ENCODE measurements at regions not wholly inside any gene's neighbourhood (a gene's known extent, or its start where the extent isn't known, plus 50 kb on each side); places are given as distances from the start of the nearest gene placed in this dataset.

GRCh38 chr3:135812057-135812456 is 153.5 kb upstream of the PPP2R3A start:
- no CpG with 5 or more reads among the region's 7 CpGs for WGBS (ENCODE audit: insufficient coverage)
- peaks cover 4 to 12% of the 10 kb centered on the region in 2 donors for H3K27me3 Mint-ChIP-seq
- ChIA-PET POLR2A (no interaction called here), CTCF (no interaction called here)
- no peaks in the 10 kb centered on the region for H3K4me1 Mint-ChIP-seq
- ATAC-seq (replicated peaks in 1 of 4): no peak
- no peak overlapping the region for H3K27ac Mint-ChIP-seq
- DNase-seq: no peak
- Histone ChIP-seq H3K27ac (ENCODE audit: low read length) (no peak overlapping the region), H3K4me3 (ENCODE audit: control insufficient read depth in 1 of 2, extremely low read depth in 1 of 2, low read length in 1 of 2) (no peak overlapping the region), H3K36me3 (ENCODE audit: control insufficient read depth in 2 of 2, extremely low read depth in 1 of 2, insufficient read depth in 1 of 2, low read length in 1 of 2) (no peaks in the 10 kb centered on the region), H3K4me1 (ENCODE audit: control insufficient read depth in 1 of 2, extremely low read depth in 1 of 2, insufficient read depth in 2 of 2, low read length in 2 of 2) (no peaks in the 10 kb centered on the region), H3K27me3 (replicated peaks in 1 of 2; ENCODE audit: control insufficient read depth in 2 of 2, extremely low read depth in 1 of 2, insufficient read depth in 2 of 2, low read length in 1 of 2) (peaks cover 0 to 7% of the 10 kb centered on the region in 2 experiments), H3K9me3 (no peaks in the 10 kb centered on the region)
- no peaks in the 10 kb centered on the region for H3K36me3 Mint-ChIP-seq
- peaks cover 0 to 4% (median 0%) of the 10 kb centered on the region in 3 donors for H3K9me3 Mint-ChIP-seq
- no peak overlapping the region for H3K4me3 Mint-ChIP-seq

GRCh38 chr3:135834465-135834864 is 131.1 kb upstream of the PPP2R3A start:
- H3K27me3 Mint-ChIP-seq: peaks cover 0 to 10% of the 10 kb centered on the region in 2 donors
- no peak overlapping the region for H3K27ac Mint-ChIP-seq
- ChIA-PET CTCF (no interaction called here), POLR2A (no interaction called here)
- no peak overlapping the region for H3K4me3 Mint-ChIP-seq
- H3K9me3 ChIP-seq: no peaks in the 10 kb centered on the region
- H3K36me3 ChIP-seq (ENCODE audit: control insufficient read depth in 2 of 2, extremely low read depth in 1 of 2, insufficient read depth in 1 of 2, low read length in 1 of 2): no peaks in the 10 kb centered on the region
- no peak overlapping the region for H3K4me3 ChIP-seq (ENCODE audit: control insufficient read depth in 1 of 2, extremely low read depth in 1 of 2, low read length in 1 of 2)
- no peaks in the 10 kb centered on the region for H3K9me3 Mint-ChIP-seq
- ATAC-seq (replicated peaks in 1 of 4) (no peak), DNase-seq (no peak)
- H3K27me3 ChIP-seq (replicated peaks in 1 of 2; ENCODE audit: control insufficient read depth in 2 of 2, extremely low read depth in 1 of 2, insufficient read depth in 2 of 2, low read length in 1 of 2): no peaks in the 10 kb centered on the region
- H3K4me1 Mint-ChIP-seq: no peaks in the 10 kb centered on the region
- no peaks in the 10 kb centered on the region for H3K36me3 Mint-ChIP-seq
- no peak overlapping the region for H3K27ac ChIP-seq (ENCODE audit: low read length)
- H3K4me1 ChIP-seq (ENCODE audit: control insufficient read depth in 1 of 2, extremely low read depth in 1 of 2, insufficient read depth in 2 of 2, low read length in 2 of 2): no peaks in the 10 kb centered on the region

GRCh38 chr3:135837977-135838631 is 127.4 kb upstream of the PPP2R3A start:
- 79% methylated on average over 3 of the region's 5 CpGs for WGBS (ENCODE audit: insufficient coverage)
- no peak overlapping the region for H3K27ac ChIP-seq (ENCODE audit: low read length)
- ATAC-seq (replicated peaks in 1 of 4) (no peak), DNase-seq (no peak)
- no peaks in the 10 kb centered on the region for H3K27me3 ChIP-seq (replicated peaks in 1 of 2; ENCODE audit: control insufficient read depth in 2 of 2, extremely low read depth in 1 of 2, insufficient read depth in 2 of 2, low read length in 1 of 2)
- H3K4me3 ChIP-seq (ENCODE audit: control insufficient read depth in 1 of 2, extremely low read depth in 1 of 2, low read length in 1 of 2): no peak overlapping the region
- CTCF ChIA-PET: no interaction called here
- no peak overlapping the region for H3K27ac Mint-ChIP-seq
- peaks cover 0 to 21% of the 10 kb centered on the region in 2 donors for H3K27me3 Mint-ChIP-seq
- no peaks in the 10 kb centered on the region for H3K9me3 Mint-ChIP-seq
- H3K4me1 ChIP-seq (ENCODE audit: control insufficient read depth in 1 of 2, extremely low read depth in 1 of 2, insufficient read depth in 2 of 2, low read length in 2 of 2): no peaks in the 10 kb centered on the region
- no peaks in the 10 kb centered on the region for H3K4me1 Mint-ChIP-seq
- no peaks in the 10 kb centered on the region for H3K36me3 Mint-ChIP-seq
- no peaks in the 10 kb centered on the region for H3K36me3 ChIP-seq (ENCODE audit: control insufficient read depth in 2 of 2, extremely low read depth in 1 of 2, insufficient read depth in 1 of 2, low read length in 1 of 2)
- no peaks in the 10 kb centered on the region for H3K9me3 ChIP-seq
- no peak overlapping the region for H3K4me3 Mint-ChIP-seq
- POLR2A ChIA-PET: no interaction called here

GRCh38 chr3:135840436-135840835 is 125.1 kb upstream of the PPP2R3A start:
- Histone ChIP-seq H3K9me3 (no peaks in the 10 kb centered on the region), H3K4me1 (ENCODE audit: control insufficient read depth in 1 of 2, extremely low read depth in 1 of 2, insufficient read depth in 2 of 2, low read length in 2 of 2) (no peaks in the 10 kb centered on the region), H3K27ac (ENCODE audit: low read length) (no peak overlapping the region), H3K27me3 (replicated peaks in 1 of 2; ENCODE audit: control insufficient read depth in 2 of 2, extremely low read depth in 1 of 2, insufficient read depth in 2 of 2, low read length in 1 of 2) (no peaks in the 10 kb centered on the region), H3K36me3 (ENCODE audit: control insufficient read depth in 2 of 2, extremely low read depth in 1 of 2, insufficient read depth in 1 of 2, low read length in 1 of 2) (no peaks in the 10 kb centered on the region), H3K4me3 (ENCODE audit: control insufficient read depth in 1 of 2, extremely low read depth in 1 of 2, low read length in 1 of 2) (no peak overlapping the region)
- ChIA-PET POLR2A (no interaction called here), CTCF (no interaction called here)
- WGBS (ENCODE audit: insufficient coverage): 100% methylated on average over 1 of the region's 1 CpG
- DNase-seq (no peak), ATAC-seq (replicated peaks in 1 of 4) (no peak)
- Mint-ChIP-seq H3K36me3 (no peaks in the 10 kb centered on the region), H3K27me3 (peaks cover 0 to 17% of the 10 kb centered on the region in 2 donors), H3K9me3 (no peaks in the 10 kb centered on the region), H3K4me1 (no peaks in the 10 kb centered on the region), H3K27ac (no peak overlapping the region), H3K4me3 (no peak overlapping the region)

GRCh38 chr3:135844386-135844785 is 121.1 kb upstream of the PPP2R3A start:
- H3K27ac Mint-ChIP-seq: no peak overlapping the region

GRCh38 chr3:135848051-135848450 is 117.5 kb upstream of the PPP2R3A start:
- H3K36me3 ChIP-seq (ENCODE audit: control insufficient read depth in 2 of 2, extremely low read depth in 1 of 2, insufficient read depth in 1 of 2, low read length in 1 of 2): no peaks in the 10 kb centered on the region
- WGBS (ENCODE audit: insufficient coverage): no CpG with 5 or more reads among the region's 1 CpG
- H3K27ac Mint-ChIP-seq: no peak overlapping the region
- H3K4me1 Mint-ChIP-seq: no peaks in the 10 kb centered on the region
- H3K4me3 Mint-ChIP-seq: no peak overlapping the region
- H3K27me3 Mint-ChIP-seq: peaks cover 7% of the 10 kb centered on the region in 2 donors
- H3K4me3 ChIP-seq (ENCODE audit: control insufficient read depth in 1 of 2, extremely low read depth in 1 of 2, low read length in 1 of 2): no peak overlapping the region
- ATAC-seq (replicated peaks in 1 of 4) (no peak), DNase-seq (no peak)
- H3K4me1 ChIP-seq (ENCODE audit: control insufficient read depth in 1 of 2, extremely low read depth in 1 of 2, insufficient read depth in 2 of 2, low read length in 2 of 2): no peaks in the 10 kb centered on the region
- no peaks in the 10 kb centered on the region for H3K27me3 ChIP-seq (replicated peaks in 1 of 2; ENCODE audit: control insufficient read depth in 2 of 2, extremely low read depth in 1 of 2, insufficient read depth in 2 of 2, low read length in 1 of 2)
- no peaks in the 10 kb centered on the region for H3K36me3 Mint-ChIP-seq
- H3K27ac ChIP-seq (ENCODE audit: low read length): no peak overlapping the region
- peaks cover 0 to 5% (median 0%) of the 10 kb centered on the region in 3 donors for H3K9me3 Mint-ChIP-seq
- CTCF ChIA-PET: no interaction called here
- H3K9me3 ChIP-seq: no peaks in the 10 kb centered on the region
- POLR2A ChIA-PET: no interaction called here

More at GRCh38 chr3:135844386-135844785, 121.1 kb upstream of the PPP2R3A start:
- Histone ChIP-seq H3K27me3 (replicated peaks in 1 of 2; ENCODE audit: control insufficient read depth in 2 of 2, extremely low read depth in 1 of 2, insufficient read depth in 2 of 2, low read length in 1 of 2) (no peaks in the 10 kb centered on the region), H3K27ac (ENCODE audit: low read length) (no peak overlapping the region), H3K36me3 (ENCODE audit: control insufficient read depth in 2 of 2, extremely low read depth in 1 of 2, insufficient read depth in 1 of 2, low read length in 1 of 2) (no peaks in the 10 kb centered on the region), H3K4me3 (ENCODE audit: control insufficient read depth in 1 of 2, extremely low read depth in 1 of 2, low read length in 1 of 2) (no peak overlapping the region), H3K4me1 (ENCODE audit: control insufficient read depth in 1 of 2, extremely low read depth in 1 of 2, insufficient read depth in 2 of 2, low read length in 2 of 2) (no peaks in the 10 kb centered on the region), H3K9me3 (no peaks in the 10 kb centered on the region)
- POLR2A ChIA-PET: no interaction called here
- Mint-ChIP-seq H3K4me1 (no peaks in the 10 kb centered on the region), H3K9me3 (peaks cover 0 to 5% (median 0%) of the 10 kb centered on the region in 3 donors), H3K27me3 (peaks cover 0 to 12% of the 10 kb centered on the region in 2 donors), H3K36me3 (no peaks in the 10 kb centered on the region), H3K4me3 (no peak overlapping the region)
- DNase-seq (no peak), ATAC-seq (replicated peaks in 1 of 4) (no peak)
- CTCF ChIA-PET: no interaction called here

- H3K36me3 ChIP-seq (ENCODE audit: control insufficient read depth in 2 of 2, extremely low read depth in 1 of 2, insufficient read depth in 1 of 2, low read length in 1 of 2): no peaks in the 10 kb centered on the region
- no peak overlapping the region for H3K4me3 ChIP-seq (ENCODE audit: control insufficient read depth in 1 of 2, extremely low read depth in 1 of 2, low read length in 1 of 2)
- ATAC-seq (replicated peaks in 1 of 4) (no peak), DNase-seq (no peak)
- no peaks in the 10 kb centered on the region for H3K4me1 Mint-ChIP-seq
- H3K27ac Mint-ChIP-seq: no peak overlapping the region
- no peaks in the 10 kb centered on the region for H3K36me3 Mint-ChIP-seq
- ChIA-PET CTCF (no interaction called here), POLR2A (interaction anchor here in 1 of 2 donors (0.7 kb wide), 1 partner anchor 194 kb away, joined by 3 read pairs; no protein-coding TSS in a partner anchor)
- no peaks in the 10 kb centered on the region for H3K27me3 ChIP-seq (replicated peaks in 1 of 2; ENCODE audit: control insufficient read depth in 2 of 2, extremely low read depth in 1 of 2, insufficient read depth in 2 of 2, low read length in 1 of 2)
- no peak overlapping the region for H3K4me3 Mint-ChIP-seq
- H3K27ac ChIP-seq (ENCODE audit: low read length): no peak overlapping the region
- H3K9me3 ChIP-seq: no peaks in the 10 kb centered on the region
- H3K9me3 Mint-ChIP-seq: peaks cover 0 to 5% (median 0%) of the 10 kb centered on the region in 3 donors
- no peaks in the 10 kb centered on the region for H3K4me1 ChIP-seq (ENCODE audit: control insufficient read depth in 1 of 2, extremely low read depth in 1 of 2, insufficient read depth in 2 of 2, low read length in 2 of 2)
- peaks cover 7 to 12% of the 10 kb centered on the region in 2 donors for H3K27me3 Mint-ChIP-seq
These were observed 115.7 kb upstream of the PPP2R3A start for GRCh38 chr3:135849827-135850226.
